Activated T-cell treated with anti-CD3 and anti-CD28 coated beads, Interleukin-2, amount 50 U/mL, for 1 hour (primary cell): ENCODE measurements at regions not wholly inside any gene's neighbourhood (a gene's known extent, or its start where the extent isn't known, plus 50 kb on each side); places are given as distances from the start of the nearest gene placed in this dataset.
"Not testable (repeated sequence)": the region's sequence is repeated elsewhere in the genome, so short reads cannot be mapped to it uniquely, and the experiment has no call there.

Source experiments
- DNase-seq: peaks from one replicate; pipeline ENCODE4 v3.0.0-alpha.2; 2020

DNA sequence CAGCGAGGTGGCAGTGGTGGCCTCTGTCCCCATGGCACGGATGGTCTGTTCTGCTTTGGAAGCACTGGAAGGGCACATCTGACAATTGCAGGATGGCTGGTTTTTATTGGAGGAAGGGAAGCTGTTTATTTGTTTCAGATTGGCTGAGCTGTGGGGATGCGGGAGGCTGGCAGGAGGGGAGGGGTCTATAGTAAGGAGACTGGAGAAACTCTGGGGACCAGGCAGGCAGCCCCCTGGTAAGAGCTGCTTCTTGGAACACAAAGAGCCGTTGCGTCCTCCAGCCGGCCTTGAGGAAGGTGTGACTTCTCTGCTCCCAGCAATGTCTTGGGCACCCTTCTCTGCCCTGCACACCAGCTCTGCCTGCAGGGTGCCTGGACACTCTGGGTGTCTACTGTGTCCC lies 85.1 kb upstream of the SPDYE9 start:
- DNase-seq: not testable (repeated sequence)

DNA sequence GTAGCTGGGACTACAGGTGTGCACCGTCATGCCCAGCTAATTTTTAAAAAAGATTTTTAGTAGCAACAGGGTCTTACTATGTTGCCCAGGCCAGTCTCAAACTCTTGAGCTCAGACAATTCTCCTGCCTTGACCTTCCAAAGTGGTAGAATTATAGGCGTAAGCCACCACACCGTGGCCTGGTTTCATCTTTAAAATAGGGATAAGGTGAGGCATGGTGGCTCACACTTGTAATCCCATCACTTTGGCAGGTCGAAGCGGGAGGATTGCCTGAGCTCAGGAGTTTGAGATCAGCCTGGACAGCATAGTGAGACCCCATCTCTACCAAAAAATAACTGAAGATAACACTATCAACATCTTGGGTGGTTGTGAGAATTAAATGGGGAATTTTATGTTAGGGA lies 84.6 kb upstream of the SPDYE9 start:
- not testable (repeated sequence) for DNase-seq

DNA sequence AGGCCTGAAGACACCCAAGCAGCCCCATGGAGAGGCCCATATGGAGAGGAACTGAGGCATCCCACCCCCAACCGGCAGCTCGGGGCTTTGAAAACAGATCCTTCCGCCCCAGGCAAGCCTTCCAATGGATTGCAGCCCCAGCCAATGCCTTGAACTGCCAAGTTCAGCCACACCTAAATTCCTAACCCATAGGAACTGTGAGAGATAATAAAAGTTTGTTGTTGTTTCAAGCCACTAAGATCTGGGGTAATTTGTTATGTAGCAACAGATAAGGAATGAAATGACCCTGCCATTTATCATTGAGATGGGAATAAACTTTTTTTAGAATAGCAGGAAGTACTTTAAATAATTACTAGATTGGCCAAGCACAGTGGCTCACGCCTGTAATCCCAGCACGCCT lies 80.3 kb upstream of the SPDYE9 start:
- not testable (repeated sequence) for DNase-seq

- not testable (repeated sequence) for DNase-seq
Measured at GRCh38 chr7:73162680-73163079, 76.8 kb upstream of the SPDYE9 start.

DNA sequence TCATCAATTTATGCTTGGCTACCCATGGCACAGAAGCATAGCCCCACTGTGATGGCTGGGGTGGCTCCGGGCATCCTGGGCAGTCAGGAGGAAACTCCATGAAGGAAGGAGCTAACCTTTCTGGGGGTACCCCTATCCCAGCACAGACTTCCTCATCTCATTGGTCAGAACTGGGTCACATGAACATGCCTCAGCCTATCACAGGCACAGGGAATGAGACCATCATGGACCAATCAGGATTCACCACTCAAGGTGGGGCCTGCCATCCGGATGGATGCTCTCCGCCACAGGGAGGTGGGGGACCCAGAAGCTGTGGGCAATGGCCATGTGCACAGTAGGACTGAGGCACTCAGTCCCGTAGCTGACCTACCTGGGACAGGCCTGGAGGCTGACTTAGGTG lies 75.9 kb upstream of the SPDYE9 start:
- not testable (repeated sequence) for DNase-seq

DNA sequence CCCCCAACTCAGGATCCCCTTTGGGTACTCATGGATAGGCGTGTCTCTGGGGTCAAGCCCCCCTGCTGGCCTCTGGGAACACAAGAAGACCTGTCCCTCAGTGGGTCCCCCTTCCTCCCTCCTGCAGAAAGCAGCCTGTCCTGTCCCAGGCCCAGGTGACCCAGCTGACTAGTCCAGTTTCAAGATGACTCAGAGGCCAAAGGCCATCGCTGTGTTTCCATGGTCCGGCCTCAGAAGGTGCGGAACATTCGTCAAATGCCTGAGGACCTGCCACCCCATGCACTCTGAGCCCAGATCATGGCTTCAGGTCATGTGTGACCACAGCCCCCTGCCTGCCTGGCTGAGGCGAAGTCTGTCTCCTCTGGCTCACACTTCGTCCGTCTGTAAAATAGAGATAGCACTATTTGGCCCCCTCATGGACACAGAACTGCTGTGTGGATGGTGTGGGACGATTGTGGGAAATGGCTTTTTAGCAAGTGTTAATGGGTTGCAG lies 71.4 kb upstream of the SPDYE9 start:
- not testable (repeated sequence) for DNase-seq

GRCh38 chr7:73156510-73157168 lies 70.8 kb upstream of the SPDYE9 start:
- DNase-seq: not testable (repeated sequence)

DNA sequence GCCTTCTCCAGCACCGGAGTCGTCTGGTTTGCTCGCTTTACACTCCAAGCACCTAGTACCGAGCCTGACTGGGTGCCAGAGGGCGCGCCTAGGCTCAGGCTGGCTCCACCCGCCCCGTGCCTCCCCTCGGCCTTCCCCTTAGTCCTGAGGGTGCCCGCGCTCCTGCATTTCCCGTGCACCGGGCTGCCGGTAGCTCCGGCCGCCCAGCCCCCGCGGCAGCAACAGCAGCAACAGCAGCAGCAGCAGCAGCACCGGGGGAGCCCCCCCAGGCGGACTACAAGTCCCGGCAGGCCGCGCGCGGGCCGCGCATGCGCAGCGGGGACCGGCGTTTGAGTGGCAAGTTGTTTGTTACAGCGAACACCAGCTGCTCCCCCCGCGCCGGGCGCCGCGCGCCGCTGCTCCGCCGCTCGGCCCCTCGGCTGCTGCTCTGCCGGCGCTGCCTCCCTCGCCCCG lies 68.8 kb upstream of the SPDYE9 start:
- peak; percentile 84 for DNase-seq

DNA sequence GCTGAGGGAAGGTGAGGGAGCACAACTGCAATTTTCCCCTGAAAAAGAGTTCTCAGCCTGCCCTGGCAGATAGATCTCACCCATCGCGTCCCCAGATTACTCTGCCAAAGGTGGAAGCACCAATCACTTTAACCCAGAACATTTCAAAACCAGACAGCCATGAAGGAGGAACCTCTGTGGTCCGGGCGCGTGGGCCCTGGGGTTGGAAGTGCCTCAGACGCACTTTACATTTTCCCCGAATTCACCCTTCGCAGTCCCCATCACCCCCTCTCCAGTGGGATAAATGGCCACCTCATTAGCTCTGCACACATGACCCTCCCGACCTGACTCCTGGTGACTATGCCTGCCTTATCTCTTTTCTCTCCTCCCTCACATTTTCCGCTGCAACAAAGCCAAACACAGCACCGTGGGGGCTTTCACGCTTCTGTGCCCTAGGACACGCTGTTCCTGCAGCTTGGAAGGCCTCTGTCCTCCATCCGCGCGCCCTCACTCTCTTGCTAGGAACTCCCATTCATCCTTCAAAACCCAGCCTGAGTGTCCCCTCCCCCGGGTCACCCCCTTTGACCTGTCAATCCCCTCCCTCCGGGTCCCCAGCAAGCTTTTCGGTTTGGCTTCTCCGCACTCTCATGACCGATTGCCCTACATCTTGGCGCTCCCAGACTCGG lies 68.2 kb upstream of the SPDYE9 start:
- DNase-seq: not testable (repeated sequence)

GRCh38 chr7:73148570-73148969 lies 62.7 kb upstream of the SPDYE9 start:
- DNase-seq: not testable (repeated sequence)

DNA sequence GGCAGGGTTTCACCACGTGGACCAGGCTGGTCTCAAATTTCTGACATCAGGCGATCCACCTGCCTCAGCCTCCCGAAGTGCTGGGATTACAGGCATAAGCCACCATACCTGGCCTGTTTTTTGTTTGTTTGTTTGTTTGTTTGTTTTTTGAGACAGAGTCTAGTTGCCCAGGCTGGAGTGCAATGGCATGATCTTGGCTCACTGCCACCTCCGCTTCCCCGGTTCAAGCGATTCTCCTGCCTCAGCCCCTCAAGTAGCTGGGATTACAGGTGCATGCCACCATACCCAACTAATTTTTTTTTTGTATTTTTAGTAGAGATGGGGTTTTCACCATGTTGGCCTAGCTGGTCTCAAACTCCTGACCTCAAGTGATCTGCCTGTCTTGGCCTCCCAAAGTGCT lies 61.8 kb upstream of the SPDYE9 start:
- DNase-seq: not testable (repeated sequence)

DNA sequence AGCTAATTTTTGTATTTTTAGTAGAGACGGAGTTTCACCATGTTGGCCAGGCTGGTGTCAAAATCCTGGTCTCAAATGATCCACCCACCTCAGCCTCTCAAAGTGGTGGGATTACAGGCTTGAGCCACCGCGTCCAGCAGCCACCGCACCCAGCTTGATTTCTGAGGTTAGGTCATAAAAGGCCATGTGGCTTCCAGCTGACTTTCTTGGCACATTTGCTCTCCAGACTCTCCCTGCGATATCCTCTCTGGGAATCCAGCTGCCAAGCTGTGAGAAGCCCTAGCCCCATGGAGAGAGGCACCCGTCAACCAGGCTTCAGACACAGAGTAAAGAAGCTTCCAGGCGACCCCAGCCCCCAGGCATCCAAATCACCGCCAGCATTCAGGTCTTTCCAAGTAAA lies 58.2 kb upstream of the SPDYE9 start:
- not testable (repeated sequence) for DNase-seq

DNA sequence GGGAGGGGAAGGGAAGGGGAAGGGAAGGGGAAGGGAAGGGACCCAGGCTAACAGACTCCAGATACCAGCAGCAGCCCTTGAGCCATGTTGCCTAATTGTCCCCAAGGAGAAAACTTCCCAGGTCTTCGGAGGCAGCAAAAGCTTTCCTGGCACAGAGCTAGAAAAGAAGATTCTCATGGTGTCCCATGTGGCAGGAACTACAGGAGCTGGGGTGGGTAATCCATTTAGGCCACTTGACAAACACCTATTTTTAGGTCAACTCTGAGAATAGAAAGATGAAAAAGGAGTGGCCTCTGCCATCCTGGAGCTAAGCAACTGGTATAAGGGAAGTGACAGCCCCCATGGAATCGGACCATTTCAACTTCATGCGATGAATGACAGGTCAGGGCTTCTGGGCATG lies 52.1 kb upstream of the SPDYE9 start:
- not testable (repeated sequence) for DNase-seq
